HCEC 1CT (cell line): ENCODE measurements at regions not wholly inside any gene's neighbourhood (a gene's known extent, or its start where the extent isn't known, plus 50 kb on each side); places are given as distances from the start of the nearest gene placed in this dataset.

Source experiments
- DNase-seq: peaks from one replicate; pipeline ENCODE4 v3.0.0-alpha.2; 2017

- no peak for DNase-seq
Observed at GRCh38 chr14:101183376-101184103, 280.0 kb upstream of the RTL1 start.

- no peak for DNase-seq
Observed at GRCh38 chr14:101184104-101184455, 280.6 kb upstream of the RTL1 start.

GRCh38 chr14:101184572-101184971 lies 281.1 kb upstream of the RTL1 start:
- DNase-seq: no peak

- DNase-seq: no peak
Observed at GRCh38 chr14:101185073-101185835, 281.7 kb upstream of the RTL1 start.

GRCh38 chr14:101185946-101186345 lies 282.4 kb upstream of the RTL1 start:
- DNase-seq: no peak

GRCh38 chr14:101186544-101186943 lies 283.0 kb upstream of the RTL1 start:
- no peak for DNase-seq

GRCh38 chr14:101186992-101187815 lies 283.7 kb upstream of the RTL1 start:
- no peak for DNase-seq

- DNase-seq: no peak
Observed at GRCh38 chr14:101187816-101188570, 284.5 kb upstream of the RTL1 start.

- DNase-seq: no peak
Observed at GRCh38 chr14:101188571-101188915, 285.0 kb upstream of the RTL1 start.

GRCh38 chr14:101189266-101189665 lies 285.7 kb upstream of the RTL1 start:
- DNase-seq: no peak

- no peak for DNase-seq
Observed at GRCh38 chr14:101189962-101190560, 286.5 kb upstream of the RTL1 start.

GRCh38 chr14:101191101-101191720 lies 287.7 kb upstream of the RTL1 start:
- no peak for DNase-seq

- no peak for DNase-seq
Observed at GRCh38 chr14:101191721-101192660, 288.5 kb upstream of the RTL1 start.

- DNase-seq: no peak
Observed at GRCh38 chr14:101192661-101193000, 289.1 kb upstream of the RTL1 start.

GRCh38 chr14:101193106-101193844 lies 289.8 kb upstream of the RTL1 start:
- no peak for DNase-seq

- DNase-seq: no peak
Observed at GRCh38 chr14:101193845-101194372, 290.4 kb upstream of the RTL1 start.

- DNase-seq: no peak
Observed at GRCh38 chr14:101194373-101195308, 291.1 kb upstream of the RTL1 start.

- no peak for DNase-seq
Observed at GRCh38 chr14:101195309-101195901, 291.9 kb upstream of the RTL1 start.
